ENCODE measurements at regions not wholly inside any gene's neighbourhood (a gene's known extent, or its start where the extent isn't known, plus 50 kb on each side); places are given as distances from the start of the nearest gene placed in this dataset.

GRCh38 chr6:92270365-92270764, 1149.0 kb downstream of the EPHA7 start:
- DNase-seq (ENCODE audit: low spot score), result no peak
- no peaks in the 10 kb centered on the region for H3K4me1 ChIP-seq (ENCODE audit: control insufficient read depth in 4 of 4, insufficient read depth in 4 of 4, low read length in 3 of 4)
- no peaks in the 10 kb centered on the region for H3K9me3 ChIP-seq (ENCODE audit: control insufficient read depth in 4 of 4, low read length in 3 of 4)
- H3K4me3 ChIP-seq (ENCODE audit: low read depth in 1 of 3, low read length in 3 of 3), result no peak overlapping the region
- H3K36me3 ChIP-seq (ENCODE audit: control insufficient read depth in 4 of 4, insufficient read depth in 3 of 4, low read depth in 1 of 4, low read length in 3 of 4), result no peaks in the 10 kb centered on the region
- WGBS, result 92% methylated on average over 6 of the region's 6 CpGs
- H3K27me3 ChIP-seq (ENCODE audit: control insufficient read depth in 4 of 4, insufficient read depth in 4 of 4, low read length in 3 of 4), result no peaks in the 10 kb centered on the region
- no peak for TF ChIP-seq JUND (IDR thresholded peaks at IDR 0.05)
- no peak for TF ChIP-seq REST (IDR thresholded peaks at IDR 0.05)
- no peak for TF ChIP-seq TAF1 (conservative IDR thresholded peaks at IDR 0.05)
- TF ChIP-seq MAX (IDR thresholded peaks at IDR 0.05), result no peak
- no peak overlapping the region for H3K27ac ChIP-seq (ENCODE audit: low read depth in 1 of 2, low read length in 2 of 2)
- H3K9ac ChIP-seq (ENCODE audit: low read depth in 1 of 2, low read length in 2 of 2), result no peak overlapping the region

- Histone ChIP-seq H3K4me3 (ENCODE audit: low read depth in 1 of 3, low read length in 3 of 3) (no peak overlapping the region), H3K27me3 (ENCODE audit: control insufficient read depth in 4 of 4, insufficient read depth in 4 of 4, low read length in 3 of 4) (no peaks in the 10 kb centered on the region), H3K4me1 (ENCODE audit: control insufficient read depth in 4 of 4, insufficient read depth in 4 of 4, low read length in 3 of 4) (no peaks in the 10 kb centered on the region), H3K36me3 (ENCODE audit: control insufficient read depth in 4 of 4, insufficient read depth in 3 of 4, low read depth in 1 of 4, low read length in 3 of 4) (no peaks in the 10 kb centered on the region), H3K27ac (ENCODE audit: low read depth in 1 of 2, low read length in 2 of 2) (no peak overlapping the region), H3K9ac (ENCODE audit: low read depth in 1 of 2, low read length in 2 of 2) (no peak overlapping the region), H3K9me3 (ENCODE audit: control insufficient read depth in 4 of 4, low read length in 3 of 4) (no peaks in the 10 kb centered on the region)
- WGBS, result 86% methylated on average over 1 of the region's 1 CpG
- TF ChIP-seq MAX (IDR thresholded peaks at IDR 0.05) (no peak), YY1 (IDR thresholded peaks at IDR 0.05) (no peak), CTCF (IDR thresholded peaks at IDR 0.05; ENCODE audit: low read depth, low read length, missing input control) (no peak), NR2F2 (IDR thresholded peaks at IDR 0.05) (no peak), FOXA2 (IDR thresholded peaks at IDR 0.05) (no peak), RXRA (IDR thresholded peaks at IDR 0.05) (no peak), RAD21 (IDR thresholded peaks at IDR 0.05) (no peak), REST (IDR thresholded peaks at IDR 0.05) (no peak)
- no peak for DNase-seq (ENCODE audit: low spot score)
Measured at GRCh38 chr6:92267335-92267734, 1152.0 kb downstream of the EPHA7 start.

Measured in liver (tissue), 8 donors.